Occipital lobe (tissue), 1 donor: ENCODE measurements at regions not wholly inside any gene's neighbourhood (a gene's known extent, or its start where the extent isn't known, plus 50 kb on each side); places are given as distances from the start of the nearest gene placed in this dataset.
"Not testable (repeated sequence)": the region's sequence is repeated elsewhere in the genome, so short reads cannot be mapped to it uniquely, and the experiment has no call there.

ENCODE experiments used
- DNase-seq: peaks from one replicate; lab custom pipeline; 2025; lab: John Stamatoyannopoulos, UW

- DNase-seq, result no peak
Observed at GRCh38 chr2:83970217-83970929, 488.7 kb downstream of the SUCLG1 start.

- no peak for DNase-seq
Observed at GRCh38 chr2:83969085-83969484, 490.0 kb downstream of the SUCLG1 start.

DNA sequence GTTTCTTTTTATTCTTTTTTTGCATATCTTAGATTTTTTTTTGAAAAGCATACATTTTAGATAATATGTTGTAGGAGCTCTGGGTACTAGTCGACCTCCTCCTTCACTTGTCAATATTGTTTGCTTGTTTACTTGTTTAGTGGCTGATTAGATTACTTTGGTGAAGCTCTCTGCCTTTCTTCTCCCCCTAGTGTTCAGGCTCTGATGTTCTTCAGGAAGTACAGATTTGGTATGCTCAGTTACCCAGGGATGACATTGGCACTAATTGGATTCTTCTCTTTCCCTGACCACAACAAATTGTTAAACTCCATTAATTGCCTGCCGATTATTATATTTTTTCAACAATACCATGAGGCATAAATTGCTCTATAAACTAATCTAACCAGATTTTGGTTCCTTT lies 491.2 kb downstream of the SUCLG1 start:
- DNase-seq, result no peak

DNA sequence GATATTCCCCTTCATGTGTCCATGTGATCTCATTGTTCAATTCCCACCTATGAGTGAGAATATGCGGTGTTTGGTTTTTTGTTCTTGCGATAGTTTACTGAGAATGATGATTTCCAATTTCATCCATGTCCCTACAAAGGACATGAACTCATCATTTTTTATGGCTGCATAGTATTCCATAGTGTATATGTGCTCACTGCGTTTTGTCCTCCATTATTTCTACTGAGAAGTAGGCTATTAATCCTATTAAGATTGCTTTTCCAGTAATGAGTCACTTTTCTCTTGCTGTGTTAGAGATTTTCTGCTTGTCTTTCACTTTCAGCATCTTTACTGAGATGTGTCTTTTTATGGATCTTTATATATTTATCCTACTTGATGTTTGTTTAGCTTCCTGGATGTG lies 492.1 kb downstream of the SUCLG1 start:
- DNase-seq, result not testable (repeated sequence)

- DNase-seq, result no peak
Observed at GRCh38 chr2:83961512-83961911, 497.6 kb downstream of the SUCLG1 start.

GRCh38 chr2:83960371-83960770 lies 498.7 kb downstream of the SUCLG1 start:
- DNase-seq, result no peak

- no peak for DNase-seq
Observed at GRCh38 chr2:83959266-83959665, 499.8 kb downstream of the SUCLG1 start.

DNA sequence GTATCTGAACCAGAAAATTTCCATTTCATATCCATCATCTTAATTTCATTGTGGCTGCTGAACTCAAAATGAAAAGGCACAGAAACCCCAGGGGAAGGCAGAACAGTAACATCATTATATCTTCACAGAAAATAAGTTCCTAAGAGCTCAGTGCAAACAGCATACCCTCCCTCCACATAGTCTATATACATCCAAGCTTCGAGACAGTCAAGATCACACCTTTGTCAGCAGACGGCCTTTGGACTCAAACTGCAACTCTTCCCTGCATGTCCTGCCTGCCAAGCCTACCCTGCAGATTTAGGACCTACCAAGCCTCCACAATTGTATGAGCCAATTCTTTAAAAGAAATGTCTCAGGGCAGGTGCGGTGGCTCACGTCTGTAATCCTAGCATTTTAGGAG lies 502.1 kb downstream of the SUCLG1 start:
- no peak for DNase-seq

DNA sequence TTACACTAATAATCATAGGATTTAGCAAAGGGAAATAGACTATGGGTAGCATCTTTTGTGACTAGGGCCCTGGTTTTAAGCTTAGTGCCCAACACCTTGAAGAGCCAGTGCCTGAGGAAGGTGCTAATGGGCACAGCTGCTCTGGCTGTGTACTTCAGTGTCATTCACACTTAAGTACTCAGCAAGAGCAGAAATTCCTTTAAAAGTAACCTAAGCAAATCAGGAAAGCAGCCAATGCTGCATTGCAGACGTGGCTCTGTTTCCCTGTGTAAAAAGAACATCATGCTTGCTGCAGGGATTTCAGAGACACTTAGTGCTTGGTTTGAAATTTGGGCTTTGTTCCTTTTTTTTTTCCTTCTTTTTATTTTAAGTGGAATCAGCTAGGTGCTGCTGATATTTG lies 505.4 kb downstream of the SUCLG1 start:
- no peak for DNase-seq

- no peak for DNase-seq
Observed at GRCh38 chr2:83951378-83951947, 507.6 kb downstream of the SUCLG1 start.

- DNase-seq, result no peak
Observed at GRCh38 chr2:83949361-83949760, 509.7 kb downstream of the SUCLG1 start.

DNA sequence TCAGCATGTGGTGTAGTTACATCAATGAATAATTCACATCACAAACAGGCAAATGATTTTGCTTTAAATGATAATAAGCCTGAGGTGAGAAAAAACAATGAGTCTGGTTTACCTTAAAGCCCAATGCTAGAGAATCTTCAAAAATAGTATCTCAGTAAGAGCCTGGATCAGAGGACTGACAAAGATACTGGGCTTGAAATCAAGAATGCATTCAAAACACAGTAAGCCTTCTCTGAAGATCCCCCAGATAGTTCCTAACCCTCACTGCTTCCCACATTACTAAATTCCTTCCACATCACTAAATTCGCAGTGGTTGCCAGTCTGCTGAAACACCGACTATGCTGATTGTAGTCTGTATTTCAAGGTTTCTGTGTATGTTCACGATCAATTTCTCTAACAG lies 514.9 kb downstream of the SUCLG1 start:
- DNase-seq, result no peak

DNA sequence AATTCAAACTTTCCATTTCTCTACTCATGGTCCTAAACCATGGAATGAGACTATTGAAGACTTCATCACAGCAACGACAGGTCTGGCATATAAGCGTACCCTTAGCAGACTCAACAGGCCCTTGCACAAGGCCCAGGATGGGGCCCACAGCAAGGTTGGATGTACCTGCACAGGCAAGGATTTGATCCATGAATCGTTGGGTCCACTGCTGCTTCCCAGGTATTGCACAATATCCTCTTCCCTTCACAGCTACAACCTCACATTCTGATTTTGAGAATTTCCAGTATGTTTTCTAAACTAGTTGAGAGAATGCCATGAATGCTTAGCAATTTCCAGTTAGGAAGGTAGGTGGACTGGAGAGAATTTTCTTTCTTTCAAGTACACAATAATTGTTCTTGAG lies 515.8 kb downstream of the SUCLG1 start:
- no peak for DNase-seq

DNA sequence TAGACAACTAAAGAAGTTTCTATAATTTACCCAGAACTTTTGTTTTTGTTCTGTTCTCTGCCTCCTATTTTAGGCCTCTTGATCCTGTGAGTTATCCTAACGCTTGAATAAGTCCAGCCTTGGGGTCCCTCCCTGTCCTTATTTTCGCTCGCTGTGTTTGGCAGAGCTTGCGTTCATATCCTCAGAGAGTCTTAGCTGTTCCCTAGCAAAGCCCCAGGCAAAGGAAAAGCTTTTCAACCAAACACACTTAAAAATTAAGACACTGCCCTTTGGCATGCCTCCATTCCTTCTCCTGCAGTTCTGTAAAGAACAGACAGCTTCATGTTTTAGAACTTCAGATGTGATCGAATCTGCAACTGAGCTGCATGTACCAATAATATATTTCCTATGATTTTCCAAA lies 517.2 kb downstream of the SUCLG1 start:
- no peak for DNase-seq

GRCh38 chr2:83933749-83934148 lies 525.3 kb downstream of the SUCLG1 start:
- DNase-seq, result no peak

DNA sequence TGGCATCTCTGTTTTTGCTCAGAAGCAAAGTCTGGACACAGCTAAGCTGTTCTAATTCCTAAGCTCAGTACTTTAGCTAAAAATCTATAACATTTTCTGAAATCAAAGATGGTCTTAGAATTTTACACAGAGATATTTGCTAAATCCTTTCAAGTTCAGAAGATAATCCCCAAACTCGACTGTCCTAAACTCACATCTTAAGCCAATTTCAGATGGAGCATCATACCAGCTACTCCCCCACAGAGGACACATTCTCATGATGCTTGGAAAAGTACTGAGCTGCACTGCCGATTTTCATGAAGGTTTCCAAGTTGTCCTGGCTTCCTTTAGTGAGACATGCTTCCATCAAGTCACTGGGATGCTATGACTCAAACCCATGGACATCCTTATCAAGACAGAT lies 535.5 kb downstream of the SUCLG1 start:
- DNase-seq, result no peak

DNA sequence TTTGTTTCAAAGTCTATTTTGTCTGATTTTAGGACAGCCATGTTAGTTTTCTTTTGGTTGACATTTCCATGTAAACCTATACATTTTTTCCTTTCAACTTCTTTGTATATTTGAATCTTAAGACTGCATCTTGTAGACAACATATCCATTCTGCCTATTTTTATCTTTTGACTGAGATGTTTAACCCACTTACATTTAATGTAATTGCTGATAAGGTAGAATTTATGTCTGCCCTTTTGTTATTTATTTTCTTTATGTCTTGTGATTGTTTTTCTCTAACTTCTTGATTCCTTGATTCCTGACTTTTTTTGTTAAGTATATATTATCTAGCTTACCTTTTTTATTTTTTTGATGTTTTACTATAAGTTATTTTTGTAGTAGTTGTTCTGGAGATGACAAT lies 542.5 kb downstream of the SUCLG1 start:
- DNase-seq, result no peak

- DNase-seq, result no peak
Observed at GRCh38 chr2:83915381-83915780, 543.7 kb downstream of the SUCLG1 start.

DNA sequence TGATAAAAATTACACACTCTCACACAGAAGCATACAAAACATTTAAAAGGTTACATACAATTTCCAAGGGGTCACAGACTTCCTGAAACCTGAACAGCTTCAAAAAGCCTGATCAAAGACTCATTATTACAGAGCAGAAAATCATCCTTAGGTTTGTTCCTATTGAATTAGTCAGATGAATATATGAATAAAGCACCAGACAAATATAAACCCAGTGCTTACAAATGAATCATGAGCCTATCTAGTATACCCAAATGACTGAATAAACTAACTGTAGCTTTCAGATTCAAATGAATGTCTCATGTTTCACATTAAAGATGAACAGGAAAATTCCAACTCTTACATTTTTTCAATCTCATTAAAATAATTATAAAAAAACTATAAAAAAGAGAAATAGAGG lies 550.3 kb downstream of the SUCLG1 start:
- no peak for DNase-seq

GRCh38 chr2:83901317-83901716 lies 557.8 kb downstream of the SUCLG1 start:
- no peak for DNase-seq

GRCh38 chr2:83900862-83901261 lies 558.2 kb downstream of the SUCLG1 start:
- DNase-seq, result no peak

- DNase-seq, result no peak
Observed at GRCh38 chr2:83899271-83899670, 559.8 kb downstream of the SUCLG1 start.

DNA sequence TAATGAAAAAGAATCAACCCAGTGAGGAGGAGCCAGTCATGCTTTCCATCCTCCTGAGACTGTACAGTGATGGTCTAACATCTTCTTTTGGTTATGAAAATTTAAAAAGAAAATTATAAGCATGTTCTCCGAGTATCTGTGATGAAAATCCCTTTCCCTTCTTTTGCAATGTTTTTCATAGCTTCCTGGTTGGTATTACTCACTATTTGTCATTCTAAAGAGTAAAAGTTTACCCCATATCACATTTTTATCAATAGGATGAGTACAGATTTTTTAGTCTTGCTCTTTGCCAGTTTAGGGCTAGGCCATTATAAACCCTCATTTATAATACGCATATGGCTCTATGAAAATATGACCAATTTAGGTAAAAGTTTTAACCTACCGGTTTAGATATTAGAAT lies 564.1 kb downstream of the SUCLG1 start:
- no peak for DNase-seq

GRCh38 chr2:83887757-83888156 lies 571.3 kb downstream of the SUCLG1 start:
- DNase-seq, result no peak
